GM12873 (cell line): ENCODE measurements at regions not wholly inside any gene's neighbourhood (a gene's known extent, or its start where the extent isn't known, plus 50 kb on each side); places are given as distances from the start of the nearest gene placed in this dataset.

Experiments used
- CTCF ChIP-seq: IDR thresholded peaks from 2 replicates; pipeline ENCODE4 v1.5.1; 2012; ENCODE audit warnings: low read depth, mild to moderate bottlenecking, moderate library complexity, low read length, control low read depth; ENCODE audit not compliant: insufficient read depth; ENCODE audit errors: missing control alignments

GRCh38 chr6:23301556-23301955, 732.2 kb downstream of the HDGFL1 start:
- no peak for TF ChIP-seq CTCF

- no peak for TF ChIP-seq CTCF
Observed at GRCh38 chr6:23302514-23302913, 733.1 kb downstream of the HDGFL1 start.

- no peak for TF ChIP-seq CTCF
Observed at GRCh38 chr6:23305325-23305943, 736.1 kb downstream of the HDGFL1 start.

GRCh38 chr6:23306251-23306950, 737.0 kb downstream of the HDGFL1 start:
- TF ChIP-seq CTCF, result no peak

- no peak for TF ChIP-seq CTCF
Observed at GRCh38 chr6:23307516-23307915, 738.1 kb downstream of the HDGFL1 start.

GRCh38 chr6:23308166-23308565, 738.8 kb downstream of the HDGFL1 start:
- TF ChIP-seq CTCF, result no peak

- TF ChIP-seq CTCF, result no peak
Observed at GRCh38 chr6:23311211-23311610, 741.8 kb downstream of the HDGFL1 start.
